A673 (cell line): ENCODE measurements at regions not wholly inside any gene's neighbourhood (a gene's known extent, or its start where the extent isn't known, plus 50 kb on each side); places are given as distances from the start of the nearest gene placed in this dataset.

Experiments used
- CTCF ChIP-seq: fragments of 300-800, 200-600 bp; sonication (generic); conservative IDR thresholded peaks from 2 replicates; pipeline ENCODE4 v1.5.1; 2017; ENCODE audit warnings: low read depth, mild to moderate bottlenecking, antibody characterized with exemption, low read length, moderate library complexity, mixed read lengths
- EZH2 ChIP-seq: fragments of 200-600 bp; sonication (generic); IDR thresholded peaks from 2 replicates; pipeline ENCODE4 v1.6.1; 2017; ENCODE audit warnings: borderline replicate concordance, low read depth, mild to moderate bottlenecking, mixed read lengths, antibody characterized with exemption, low read length; ENCODE audit not compliant: poor library complexity, severe bottlenecking

GRCh38 chr6:882084-882598 is 189.2 kb upstream of the EXOC2 start:
- TF ChIP-seq CTCF (no peak), EZH2 (no peak)
